ENCODE measurements at regions not wholly inside any gene's neighbourhood (a gene's known extent, or its start where the extent isn't known, plus 50 kb on each side); places are given as distances from the start of the nearest gene placed in this dataset.

GRCh38 chr1:213733705-213734104, 254.1 kb upstream of the PROX1 start:
- TF ChIP-seq CTCF (conservative IDR thresholded peaks at IDR 0.05; ENCODE audit: low read depth, low read length) (no peak), MXI1 (IDR thresholded peaks at IDR 0.05; ENCODE audit: borderline replicate concordance, low read depth, low read length) (no peak), ELK1 (IDR thresholded peaks at IDR 0.05; ENCODE audit: borderline replicate concordance, low read depth, low read length) (no peak), CEBPB (IDR thresholded peaks at IDR 0.05; ENCODE audit: low read depth, low read length) (no peak), POLR2A (IDR thresholded peaks at IDR 0.05; ENCODE audit: low read depth, low read length) (no peak), RFX5 (IDR thresholded peaks at IDR 0.05; ENCODE audit: low read depth, low read length) (no peak), USF2 (IDR thresholded peaks at IDR 0.05; ENCODE audit: low read depth, low read length) (no peak), SMC3 (IDR thresholded peaks at IDR 0.05; ENCODE audit: low read depth, low read length) (no peak), RAD21 (IDR thresholded peaks at IDR 0.05; ENCODE audit: low read length) (no peak), MAFK (IDR thresholded peaks at IDR 0.05; ENCODE audit: low read depth, low read length) (no peak), NFE2L2 (IDR thresholded peaks at IDR 0.05; ENCODE audit: low read depth, low read length) (no peak), BHLHE40 (IDR thresholded peaks at IDR 0.05; ENCODE audit: low read depth, low read length) (no peak), FOS (IDR thresholded peaks at IDR 0.05; ENCODE audit: low read depth, low read length) (no peak), MAZ (IDR thresholded peaks at IDR 0.05; ENCODE audit: borderline replicate concordance, low read depth, low read length) (no peak)

Measured in IMR-90 (cell line).